ENCODE measurements at regions not wholly inside any gene's neighbourhood (a gene's known extent, or its start where the extent isn't known, plus 50 kb on each side); places are given as distances from the start of the nearest gene placed in this dataset.
"Not testable (repeated sequence)": the region's sequence is repeated elsewhere in the genome, so short reads cannot be mapped to it uniquely, and the experiment has no call there.

DNA sequence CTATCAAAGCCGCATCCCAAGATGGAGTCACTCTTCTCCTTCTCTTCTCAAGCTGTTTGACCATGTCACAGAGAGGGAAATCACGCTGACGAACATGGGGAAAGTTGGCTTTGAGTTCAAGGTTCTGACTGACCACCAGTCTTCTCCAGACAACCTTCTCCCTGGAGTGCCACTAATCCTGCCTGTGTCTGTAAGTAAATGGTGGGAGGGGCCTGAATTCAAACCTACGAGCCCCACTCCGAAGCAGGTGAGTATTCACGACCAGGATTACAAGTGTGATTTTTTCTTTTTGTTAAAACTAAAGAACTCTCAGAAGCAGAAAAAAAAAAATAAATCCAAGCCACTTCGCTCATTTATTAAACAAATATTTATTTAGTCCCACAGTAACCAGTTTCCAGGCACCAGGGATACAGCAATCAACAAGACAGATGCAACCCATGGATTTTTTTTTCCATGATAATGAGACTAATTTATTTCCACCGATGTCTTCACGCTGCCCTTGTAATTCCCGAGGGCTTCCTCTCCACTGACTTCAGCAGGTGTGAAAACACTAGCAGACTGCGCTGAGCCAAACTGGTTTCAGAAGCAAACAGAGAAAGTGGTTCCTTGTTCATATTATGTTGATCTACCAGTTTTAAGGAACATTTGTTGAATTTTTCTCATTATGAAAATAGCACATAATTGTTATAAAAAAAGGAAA, 206.0 kb upstream of the NBPF12 start:
- TF ChIP-seq, protein P1, sequence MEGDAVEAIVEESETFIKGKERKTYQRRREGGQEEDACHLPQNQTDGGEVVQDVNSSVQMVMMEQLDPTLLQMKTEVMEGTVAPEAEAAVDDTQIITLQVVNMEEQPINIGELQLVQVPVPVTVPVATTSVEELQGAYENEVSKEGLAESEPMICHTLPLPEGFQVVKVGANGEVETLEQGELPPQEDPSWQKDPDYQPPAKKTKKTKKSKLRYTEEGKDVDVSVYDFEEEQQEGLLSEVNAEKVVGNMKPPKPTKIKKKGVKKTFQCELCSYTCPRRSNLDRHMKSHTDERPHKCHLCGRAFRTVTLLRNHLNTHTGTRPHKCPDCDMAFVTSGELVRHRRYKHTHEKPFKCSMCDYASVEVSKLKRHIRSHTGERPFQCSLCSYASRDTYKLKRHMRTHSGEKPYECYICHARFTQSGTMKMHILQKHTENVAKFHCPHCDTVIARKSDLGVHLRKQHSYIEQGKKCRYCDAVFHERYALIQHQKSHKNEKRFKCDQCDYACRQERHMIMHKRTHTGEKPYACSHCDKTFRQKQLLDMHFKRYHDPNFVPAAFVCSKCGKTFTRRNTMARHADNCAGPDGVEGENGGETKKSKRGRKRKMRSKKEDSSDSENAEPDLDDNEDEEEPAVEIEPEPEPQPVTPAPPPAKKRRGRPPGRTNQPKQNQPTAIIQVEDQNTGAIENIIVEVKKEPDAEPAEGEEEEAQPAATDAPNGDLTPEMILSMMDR (IDR thresholded peaks at IDR 0.05; ENCODE audit: extremely low read depth in 1 of 2, insufficient read depth in 1 of 2, low read depth in 1 of 2, low read length in 2 of 2), result not testable (repeated sequence)
- TF ChIP-seq POLR2A (IDR thresholded peaks at IDR 0.05; ENCODE audit: low read depth, low read length); POLR2AphosphoS5 (IDR thresholded peaks at IDR 0.05; ENCODE audit: insufficient read depth, low read depth, low read length); MYC (IDR thresholded peaks at IDR 0.05; ENCODE audit: low read depth, low read length); EZH2 (IDR thresholded peaks at IDR 0.05; ENCODE audit: borderline replicate concordance, low read depth, low read length, severe bottlenecking); GATA2 (IDR thresholded peaks at IDR 0.05; ENCODE audit: insufficient read depth, insufficient read length, low read depth, low read length); JUN (IDR thresholded peaks at IDR 0.05; ENCODE audit: borderline replicate concordance, insufficient read depth, insufficient read length, low read depth): not testable (repeated sequence)
